ENCODE measurements at regions not wholly inside any gene's neighbourhood (a gene's known extent, or its start where the extent isn't known, plus 50 kb on each side); places are given as distances from the start of the nearest gene placed in this dataset.

GRCh38 chr3:161821591-161821990 is 325.0 kb downstream of the OTOL1 start:
- ChIA-PET CTCF (no interaction called here), POLR2A (no interaction called here)
- Histone ChIP-seq H3K27ac (ENCODE audit: low read depth, low read length) (no peak overlapping the region), H3K4me3 (ENCODE audit: low read depth, low read length) (no peak overlapping the region), H3K27me3 (ENCODE audit: control insufficient read depth, insufficient read depth, low read length) (no peaks in the 10 kb centered on the region), H3K9me3 (ENCODE audit: control insufficient read depth, insufficient read depth, low read length) (no peaks in the 10 kb centered on the region)
- TF ChIP-seq CTCF (IDR thresholded peaks at IDR 0.05; ENCODE audit: low read depth, low read length): no peak
- no peak for DNase-seq (ENCODE audit: low read depth, low spot score)

- ChIA-PET POLR2A (no interaction called here), CTCF (no interaction called here)
- Histone ChIP-seq H3K4me3 (ENCODE audit: low read depth, low read length) (no peak overlapping the region), H3K9me3 (ENCODE audit: control insufficient read depth, insufficient read depth, low read length) (no peaks in the 10 kb centered on the region), H3K27me3 (ENCODE audit: control insufficient read depth, insufficient read depth, low read length) (no peaks in the 10 kb centered on the region), H3K27ac (ENCODE audit: low read depth, low read length) (no peak overlapping the region)
- no peak for DNase-seq (ENCODE audit: low read depth, low spot score)
- TF ChIP-seq CTCF (IDR thresholded peaks at IDR 0.05; ENCODE audit: low read depth, low read length): no peak
Measured at GRCh38 chr3:161822291-161822690, 325.7 kb downstream of the OTOL1 start.

- CTCF ChIA-PET: interaction anchor here (0.6 kb wide), 1 partner anchor 41 kb away, joined by 3 read pairs; no protein-coding TSS in a partner anchor
Measured at GRCh38 chr3:161823910-161824309, 327.3 kb downstream of the OTOL1 start.

DNA sequence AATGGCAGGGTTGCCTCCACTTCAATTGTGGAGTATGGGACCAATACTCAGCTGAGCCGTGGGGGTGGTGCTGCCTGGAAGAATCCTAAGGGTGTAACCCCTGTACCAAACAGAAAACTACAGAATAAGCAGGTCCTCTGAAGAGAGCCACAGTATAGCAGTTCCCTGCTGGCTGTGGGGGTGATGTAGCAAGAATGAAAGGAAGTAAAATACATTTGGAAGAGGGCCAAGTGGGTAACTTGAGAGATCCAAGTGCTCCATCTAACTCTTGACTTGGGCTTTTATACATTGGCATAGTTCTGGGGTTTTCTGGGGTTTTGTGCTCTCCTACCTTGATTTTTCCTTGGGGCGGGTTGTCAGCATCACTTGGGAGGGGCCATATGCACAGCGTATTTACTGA is 341.4 kb downstream of the OTOL1 start:
- no peak for DNase-seq (ENCODE audit: low read depth, low spot score)
- Histone ChIP-seq H3K27ac (ENCODE audit: low read depth, low read length) (no peak overlapping the region), H3K27me3 (ENCODE audit: control insufficient read depth, insufficient read depth, low read length) (no peaks in the 10 kb centered on the region), H3K9me3 (ENCODE audit: control insufficient read depth, insufficient read depth, low read length) (no peaks in the 10 kb centered on the region), H3K4me3 (ENCODE audit: low read depth, low read length) (no peak overlapping the region)
- ChIA-PET POLR2A (no interaction called here), CTCF (no interaction called here)
- no peak for TF ChIP-seq CTCF (IDR thresholded peaks at IDR 0.05; ENCODE audit: low read depth, low read length)

More at GRCh38 chr3:161823910-161824309, 327.3 kb downstream of the OTOL1 start:
- H3K4me3 ChIP-seq (ENCODE audit: low read depth, low read length): no peak overlapping the region
- POLR2A ChIA-PET: no interaction called here
- TF ChIP-seq CTCF (IDR thresholded peaks at IDR 0.05; ENCODE audit: low read depth, low read length): no peak
- no peak for DNase-seq (ENCODE audit: low read depth, low spot score)
- H3K27ac ChIP-seq (ENCODE audit: low read depth, low read length): no peak overlapping the region
- H3K27me3 ChIP-seq (ENCODE audit: control insufficient read depth, insufficient read depth, low read length): no peaks in the 10 kb centered on the region
- H3K9me3 ChIP-seq (ENCODE audit: control insufficient read depth, insufficient read depth, low read length): no peaks in the 10 kb centered on the region

- TF ChIP-seq CTCF (IDR thresholded peaks at IDR 0.05; ENCODE audit: low read depth, low read length): no peak
- Histone ChIP-seq H3K27me3 (ENCODE audit: control insufficient read depth, insufficient read depth, low read length) (no peaks in the 10 kb centered on the region), H3K27ac (ENCODE audit: low read depth, low read length) (no peak overlapping the region), H3K4me3 (ENCODE audit: low read depth, low read length) (no peak overlapping the region), H3K9me3 (ENCODE audit: control insufficient read depth, insufficient read depth, low read length) (no peaks in the 10 kb centered on the region)
- no peak for DNase-seq (ENCODE audit: low read depth, low spot score)
- CTCF ChIA-PET: no interaction called here
- POLR2A ChIA-PET: no interaction called here
Measured at GRCh38 chr3:161848376-161848775, 351.8 kb downstream of the OTOL1 start.
